ENCODE measurements at regions not wholly inside any gene's neighbourhood (a gene's known extent, or its start where the extent isn't known, plus 50 kb on each side); places are given as distances from the start of the nearest gene placed in this dataset.

DNA sequence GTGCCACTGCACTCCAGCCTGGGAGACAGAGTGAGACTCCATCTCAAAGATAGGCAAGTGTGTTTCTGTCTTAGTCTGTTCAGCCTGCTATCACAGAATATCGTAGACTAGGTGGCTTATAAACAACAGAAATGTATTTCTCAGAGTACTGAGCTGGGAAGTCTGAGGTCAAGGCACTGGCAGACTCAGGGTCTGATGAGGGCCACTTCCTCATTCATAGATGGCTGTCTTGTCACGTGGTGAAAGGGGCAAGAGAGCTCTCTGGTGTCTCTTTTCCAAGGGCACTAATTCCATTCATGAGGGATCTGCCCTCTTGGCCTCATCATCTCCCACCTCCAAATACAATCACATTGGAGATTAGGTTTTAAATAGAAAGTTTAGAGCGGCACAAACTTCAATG, 95.6 kb upstream of the PHACTR3 start:
- H3K4me3 ChIP-seq (ENCODE audit: low read depth, low read length) = no peak overlapping the region
- no peak for DNase-seq (ENCODE audit: low read depth)
- TF ChIP-seq, protein P1, sequence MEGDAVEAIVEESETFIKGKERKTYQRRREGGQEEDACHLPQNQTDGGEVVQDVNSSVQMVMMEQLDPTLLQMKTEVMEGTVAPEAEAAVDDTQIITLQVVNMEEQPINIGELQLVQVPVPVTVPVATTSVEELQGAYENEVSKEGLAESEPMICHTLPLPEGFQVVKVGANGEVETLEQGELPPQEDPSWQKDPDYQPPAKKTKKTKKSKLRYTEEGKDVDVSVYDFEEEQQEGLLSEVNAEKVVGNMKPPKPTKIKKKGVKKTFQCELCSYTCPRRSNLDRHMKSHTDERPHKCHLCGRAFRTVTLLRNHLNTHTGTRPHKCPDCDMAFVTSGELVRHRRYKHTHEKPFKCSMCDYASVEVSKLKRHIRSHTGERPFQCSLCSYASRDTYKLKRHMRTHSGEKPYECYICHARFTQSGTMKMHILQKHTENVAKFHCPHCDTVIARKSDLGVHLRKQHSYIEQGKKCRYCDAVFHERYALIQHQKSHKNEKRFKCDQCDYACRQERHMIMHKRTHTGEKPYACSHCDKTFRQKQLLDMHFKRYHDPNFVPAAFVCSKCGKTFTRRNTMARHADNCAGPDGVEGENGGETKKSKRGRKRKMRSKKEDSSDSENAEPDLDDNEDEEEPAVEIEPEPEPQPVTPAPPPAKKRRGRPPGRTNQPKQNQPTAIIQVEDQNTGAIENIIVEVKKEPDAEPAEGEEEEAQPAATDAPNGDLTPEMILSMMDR (IDR thresholded peaks at IDR 0.05; ENCODE audit: low read depth, low read length, missing control alignments) = no peak
- in situ Hi-C loops (cut with HindIII; ENCODE audit: low sequenced_read_pairs) = loop anchor here (5.0 kb wide), 1 partner anchor 96 kb away; no protein-coding TSS in a partner anchor

DNA sequence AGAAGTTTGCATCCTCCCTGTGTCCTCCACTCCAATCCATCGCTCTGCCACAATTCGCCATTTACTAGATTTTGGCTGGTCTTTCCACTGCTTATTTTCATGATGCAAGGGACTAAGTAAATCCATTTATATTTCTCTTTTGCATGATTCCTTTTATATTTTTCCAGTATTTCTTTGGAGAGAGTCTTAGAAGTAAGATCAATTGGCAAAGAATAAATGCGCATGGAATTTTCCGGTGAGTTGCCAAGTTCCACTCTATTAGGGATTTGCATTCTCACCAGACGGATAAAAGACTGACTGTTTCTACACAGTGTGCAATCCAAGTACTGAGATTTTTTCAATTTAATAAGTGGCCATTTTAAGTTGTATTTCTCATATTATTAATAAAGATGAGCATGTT, 91.7 kb upstream of the PHACTR3 start:
- H3K4me3 ChIP-seq (ENCODE audit: low read depth, low read length) = no peak overlapping the region
- in situ Hi-C loops (cut with HindIII; ENCODE audit: low sequenced_read_pairs) = no loop called here
- no peak for DNase-seq (ENCODE audit: low read depth)
- TF ChIP-seq, protein P1 (IDR thresholded peaks at IDR 0.05; ENCODE audit: low read depth, low read length, missing control alignments) = no peak

DNA sequence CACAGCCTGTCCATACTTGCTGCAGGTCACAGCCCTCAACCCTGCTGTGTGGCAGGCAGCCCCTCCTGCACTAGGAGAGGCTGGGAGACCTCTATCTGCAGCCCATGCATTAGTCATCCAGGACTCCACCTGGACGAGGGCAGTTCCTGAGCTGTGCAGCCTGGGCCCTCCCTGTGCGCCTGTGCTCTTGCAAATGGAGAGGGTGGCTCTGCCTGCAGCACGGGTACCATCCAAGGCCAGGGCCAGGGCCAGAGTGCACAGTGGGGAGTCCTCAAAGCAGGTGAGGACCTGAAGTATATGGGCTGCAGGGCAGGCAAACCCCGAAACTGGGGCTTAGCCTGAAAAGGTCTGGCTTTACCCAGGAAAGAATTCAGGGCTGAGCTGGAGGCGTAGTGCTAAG, 89.8 kb upstream of the PHACTR3 start:
- TF ChIP-seq, protein P1 (IDR thresholded peaks at IDR 0.05; ENCODE audit: low read depth, low read length, missing control alignments) = no peak
- in situ Hi-C loops (cut with HindIII; ENCODE audit: low sequenced_read_pairs) = no loop called here
- H3K4me3 ChIP-seq (ENCODE audit: low read depth, low read length) = no peak overlapping the region
- DNase-seq (ENCODE audit: low read depth) = no peak

DNA sequence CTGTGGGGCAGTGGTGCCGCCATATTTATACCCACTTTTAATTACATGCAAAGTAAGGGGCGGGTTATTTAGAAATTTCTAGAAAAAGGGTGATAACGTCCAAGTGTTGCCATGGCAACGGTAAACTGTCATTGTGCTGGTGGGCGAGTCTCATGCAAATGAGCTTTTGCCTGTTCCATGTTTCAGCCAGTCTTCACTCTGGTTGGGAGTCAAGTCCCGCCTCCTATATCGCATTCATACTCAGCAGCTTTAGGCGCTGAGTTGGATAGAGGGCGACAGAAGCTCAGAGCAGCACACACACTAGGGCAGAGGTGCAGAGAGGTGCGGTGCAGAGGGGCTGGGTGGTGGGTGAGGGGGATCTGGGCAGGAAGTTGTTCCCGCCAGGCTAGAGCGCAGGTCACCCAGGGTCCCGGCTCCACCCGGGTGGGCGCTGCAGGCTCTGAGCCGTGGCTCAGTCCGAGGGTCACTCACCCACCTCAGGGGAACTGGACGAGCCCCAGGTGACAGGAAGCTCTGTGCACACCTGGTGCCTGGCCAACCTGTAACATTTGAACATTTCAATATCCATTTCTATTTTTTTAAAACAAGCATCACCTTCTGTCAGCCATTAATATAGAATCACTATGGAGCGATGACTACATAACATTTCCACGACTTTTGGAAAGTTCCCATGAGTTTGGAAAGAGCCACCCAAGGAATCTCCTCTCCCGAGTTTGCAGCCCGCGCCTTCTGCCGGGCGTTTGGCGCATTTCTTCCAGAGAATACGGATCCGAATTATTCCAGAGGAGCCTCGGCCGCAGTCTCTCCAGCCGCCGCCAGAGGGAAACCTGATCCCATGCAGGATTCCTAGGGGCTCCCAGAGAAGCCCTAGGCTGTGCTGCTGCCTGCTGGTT, 89.1 kb upstream of the PHACTR3 start:
- no peak overlapping the region for H3K4me3 ChIP-seq (ENCODE audit: low read depth, low read length)
- TF ChIP-seq, protein P1 (IDR thresholded peaks at IDR 0.05; ENCODE audit: low read depth, low read length, missing control alignments) = peak; percentile 81
- in situ Hi-C loops (cut with HindIII; ENCODE audit: low sequenced_read_pairs) = no loop called here
- DNase-seq (ENCODE audit: low read depth) = no peak

DNA sequence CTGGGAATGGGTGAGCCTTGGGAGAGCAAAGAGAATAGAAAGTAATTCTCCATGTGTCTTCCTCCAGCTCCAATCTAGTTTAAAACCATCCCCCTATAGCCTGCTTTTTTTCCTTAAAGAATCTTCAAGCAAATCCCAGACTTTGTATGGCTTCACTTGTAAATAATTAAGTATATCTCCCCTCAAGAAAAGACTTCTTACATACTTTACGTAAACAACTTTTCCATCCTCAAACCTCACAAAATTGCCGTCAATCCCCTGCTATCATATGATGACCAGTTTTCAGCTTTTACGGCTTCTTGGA, 88.5 kb upstream of the PHACTR3 start:
- DNase-seq (ENCODE audit: low read depth) = no peak
- TF ChIP-seq, protein P1 (IDR thresholded peaks at IDR 0.05; ENCODE audit: low read depth, low read length, missing control alignments) = no peak
- in situ Hi-C loops (cut with HindIII; ENCODE audit: low sequenced_read_pairs) = no loop called here
- no peak overlapping the region for H3K4me3 ChIP-seq (ENCODE audit: low read depth, low read length)

DNA sequence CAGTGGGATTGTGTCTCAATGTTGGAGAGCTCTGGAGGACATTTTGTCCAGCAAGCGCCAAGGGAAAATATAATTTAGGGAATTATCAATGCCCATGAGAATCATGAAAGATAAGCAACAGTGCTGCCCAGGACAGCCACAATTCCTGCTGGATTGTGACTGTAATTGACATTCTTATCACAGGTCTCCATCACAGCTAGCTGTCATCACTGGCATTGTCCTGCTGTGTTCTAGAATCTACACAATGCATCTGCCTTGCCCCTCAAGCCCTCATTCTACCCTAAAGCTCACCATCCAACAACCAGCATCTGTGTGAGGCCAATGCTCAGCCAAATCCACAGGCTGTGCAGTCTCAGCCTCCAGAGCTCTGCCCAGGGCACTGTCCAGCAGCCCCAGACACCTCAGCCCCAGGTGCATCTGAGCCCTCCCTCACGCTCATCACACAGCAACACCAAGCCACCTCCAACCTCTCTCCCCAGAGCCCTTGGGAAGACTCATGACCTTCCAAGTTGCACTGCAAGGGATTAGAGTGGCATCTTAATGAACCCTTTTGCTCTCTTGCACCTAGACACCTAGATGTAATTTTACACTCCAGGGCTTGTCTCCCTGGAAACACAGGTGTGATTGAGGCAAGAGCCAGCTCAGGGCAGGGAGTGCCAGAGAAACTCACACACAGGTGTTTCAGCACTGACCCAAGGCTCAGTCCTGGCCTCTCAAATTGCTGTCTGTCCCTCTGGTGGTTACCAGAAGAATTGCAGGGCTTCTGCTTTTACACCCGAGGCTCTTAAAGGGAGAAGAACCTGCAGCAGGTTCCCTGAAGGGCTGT, 85.2 kb upstream of the PHACTR3 start:
- TF ChIP-seq, protein P1 (IDR thresholded peaks at IDR 0.05; ENCODE audit: low read depth, low read length, missing control alignments) = peak; percentile 93
- no peak overlapping the region for H3K4me3 ChIP-seq (ENCODE audit: low read depth, low read length)
- in situ Hi-C loops (cut with HindIII; ENCODE audit: low sequenced_read_pairs) = no loop called here
- DNase-seq (ENCODE audit: low read depth) = no peak
